GM12864 (cell line): ENCODE measurements at regions not wholly inside any gene's neighbourhood (a gene's known extent, or its start where the extent isn't known, plus 50 kb on each side); places are given as distances from the start of the nearest gene placed in this dataset.

Source experiments
- DNase-seq: peaks from one replicate; pipeline ENCODE4 v3.0.0-alpha.2; 2011; ENCODE audit warnings: low read depth
- H3K4me3 ChIP-seq: 2 replicates; pipeline ENCODE4 v1.5.1; 2011; ENCODE audit warnings: mild to moderate bottlenecking, low read depth, low read length, control low read depth
- TF ChIP-seq, protein P1 (sequence below): IDR thresholded peaks from 2 replicates; pipeline ENCODE4 v1.5.1; 2011; ENCODE audit warnings: low read depth, mild to moderate bottlenecking, moderate library complexity, low read length, control low read depth, inconsistent platforms; ENCODE audit errors: missing control alignments

DNA sequence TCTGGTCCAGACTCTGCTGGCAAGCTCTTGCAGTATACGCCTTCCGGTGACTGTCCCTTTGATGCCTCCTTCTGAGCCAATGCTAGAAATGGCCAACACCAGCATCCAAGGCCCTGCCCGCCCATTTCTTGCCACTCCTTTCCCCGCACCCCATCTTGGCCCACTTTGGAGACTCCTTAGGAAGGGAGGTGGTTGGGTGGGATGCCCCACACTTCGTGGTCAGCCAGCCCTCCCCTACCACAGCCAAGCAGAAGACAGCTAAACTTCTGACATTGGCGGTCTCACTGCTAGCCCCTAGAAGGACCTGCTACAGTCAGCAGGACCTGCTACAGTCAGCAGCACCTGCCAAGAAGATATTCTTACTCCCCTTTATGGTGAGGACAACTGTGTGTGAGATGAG is 73.5 kb upstream of the CLDN14 start:
- TF ChIP-seq, protein P1, sequence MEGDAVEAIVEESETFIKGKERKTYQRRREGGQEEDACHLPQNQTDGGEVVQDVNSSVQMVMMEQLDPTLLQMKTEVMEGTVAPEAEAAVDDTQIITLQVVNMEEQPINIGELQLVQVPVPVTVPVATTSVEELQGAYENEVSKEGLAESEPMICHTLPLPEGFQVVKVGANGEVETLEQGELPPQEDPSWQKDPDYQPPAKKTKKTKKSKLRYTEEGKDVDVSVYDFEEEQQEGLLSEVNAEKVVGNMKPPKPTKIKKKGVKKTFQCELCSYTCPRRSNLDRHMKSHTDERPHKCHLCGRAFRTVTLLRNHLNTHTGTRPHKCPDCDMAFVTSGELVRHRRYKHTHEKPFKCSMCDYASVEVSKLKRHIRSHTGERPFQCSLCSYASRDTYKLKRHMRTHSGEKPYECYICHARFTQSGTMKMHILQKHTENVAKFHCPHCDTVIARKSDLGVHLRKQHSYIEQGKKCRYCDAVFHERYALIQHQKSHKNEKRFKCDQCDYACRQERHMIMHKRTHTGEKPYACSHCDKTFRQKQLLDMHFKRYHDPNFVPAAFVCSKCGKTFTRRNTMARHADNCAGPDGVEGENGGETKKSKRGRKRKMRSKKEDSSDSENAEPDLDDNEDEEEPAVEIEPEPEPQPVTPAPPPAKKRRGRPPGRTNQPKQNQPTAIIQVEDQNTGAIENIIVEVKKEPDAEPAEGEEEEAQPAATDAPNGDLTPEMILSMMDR = no peak
- no peak for DNase-seq
- H3K4me3 ChIP-seq = no peak overlapping the region

GRCh38 chr21:36554411-36555157 is 74.7 kb upstream of the CLDN14 start:
- TF ChIP-seq, protein P1 = no peak
- no peak for DNase-seq
- H3K4me3 ChIP-seq = no peak overlapping the region

GRCh38 chr21:36555199-36555800 is 75.4 kb upstream of the CLDN14 start:
- DNase-seq = no peak
- no peak overlapping the region for H3K4me3 ChIP-seq
- TF ChIP-seq, protein P1 = no peak

- no peak for DNase-seq
- H3K4me3 ChIP-seq = no peak overlapping the region
- TF ChIP-seq, protein P1 = no peak
These were observed 77.4 kb upstream of the CLDN14 start for GRCh38 chr21:36557316-36557715.

DNA sequence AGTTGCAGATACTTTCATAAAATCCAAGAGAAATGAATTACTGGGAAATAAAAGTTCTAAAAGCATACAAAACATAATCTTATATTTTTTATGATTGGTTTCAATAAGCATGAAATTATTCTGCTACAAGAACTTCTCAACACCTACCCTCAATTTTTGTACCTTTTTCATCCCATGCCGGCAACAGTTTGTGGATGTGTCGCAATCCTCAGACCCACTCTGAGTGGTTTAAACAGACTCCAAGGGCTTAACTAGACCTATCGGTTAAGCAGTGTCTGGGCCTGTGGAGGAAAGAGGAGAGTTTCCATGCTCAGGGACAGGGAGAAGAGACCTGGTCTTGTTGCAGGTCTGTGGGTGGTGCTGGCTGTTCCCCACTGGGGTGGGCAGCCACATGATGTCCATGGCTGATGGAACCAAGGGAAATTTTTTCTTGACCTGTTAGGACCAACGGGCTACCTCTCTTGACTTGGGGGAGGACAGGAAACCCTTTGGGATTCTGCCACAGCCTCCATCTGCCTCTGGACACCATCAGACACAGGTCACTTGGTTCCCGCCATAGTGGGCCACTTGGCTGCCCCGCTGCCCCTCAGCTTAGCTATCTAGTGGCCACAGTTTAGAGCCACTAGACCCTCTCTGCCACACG is 81.1 kb upstream of the CLDN14 start:
- H3K4me3 ChIP-seq = no peak overlapping the region
- TF ChIP-seq, protein P1 = no peak
- no peak for DNase-seq

GRCh38 chr21:36563341-36563926 is 83.5 kb upstream of the CLDN14 start:
- TF ChIP-seq, protein P1 = no peak
- H3K4me3 ChIP-seq = no peak overlapping the region
- no peak for DNase-seq
